PFSK-1 (cell line): ENCODE measurements at regions not wholly inside any gene's neighbourhood (a gene's known extent, or its start where the extent isn't known, plus 50 kb on each side); places are given as distances from the start of the nearest gene placed in this dataset.

Source experiments
- POLR2AphosphoS5 ChIP-seq: IDR thresholded peaks from 2 replicates; pipeline ENCODE4 v1.6.1; 2012; ENCODE audit warnings: low read depth, mild to moderate bottlenecking, control low read depth, low read length, moderate library complexity
- TF ChIP-seq, protein P1 (sequence below), 2 experiments: IDR thresholded peaks; 2 replicates each; pipeline versions ENCODE4 v1.6.1 to v1.8.0; 2011 to 2012; ENCODE audit warnings: low read depth in 2 of 2, low read length in 2 of 2, control low read depth in 1 of 2, inconsistent platforms in 1 of 2, mild to moderate bottlenecking in 1 of 2, moderate library complexity in 1 of 2; ENCODE audit not compliant: insufficient read depth in 1 of 2

- no peak for TF ChIP-seq POLR2AphosphoS5
- TF ChIP-seq, protein P1, sequence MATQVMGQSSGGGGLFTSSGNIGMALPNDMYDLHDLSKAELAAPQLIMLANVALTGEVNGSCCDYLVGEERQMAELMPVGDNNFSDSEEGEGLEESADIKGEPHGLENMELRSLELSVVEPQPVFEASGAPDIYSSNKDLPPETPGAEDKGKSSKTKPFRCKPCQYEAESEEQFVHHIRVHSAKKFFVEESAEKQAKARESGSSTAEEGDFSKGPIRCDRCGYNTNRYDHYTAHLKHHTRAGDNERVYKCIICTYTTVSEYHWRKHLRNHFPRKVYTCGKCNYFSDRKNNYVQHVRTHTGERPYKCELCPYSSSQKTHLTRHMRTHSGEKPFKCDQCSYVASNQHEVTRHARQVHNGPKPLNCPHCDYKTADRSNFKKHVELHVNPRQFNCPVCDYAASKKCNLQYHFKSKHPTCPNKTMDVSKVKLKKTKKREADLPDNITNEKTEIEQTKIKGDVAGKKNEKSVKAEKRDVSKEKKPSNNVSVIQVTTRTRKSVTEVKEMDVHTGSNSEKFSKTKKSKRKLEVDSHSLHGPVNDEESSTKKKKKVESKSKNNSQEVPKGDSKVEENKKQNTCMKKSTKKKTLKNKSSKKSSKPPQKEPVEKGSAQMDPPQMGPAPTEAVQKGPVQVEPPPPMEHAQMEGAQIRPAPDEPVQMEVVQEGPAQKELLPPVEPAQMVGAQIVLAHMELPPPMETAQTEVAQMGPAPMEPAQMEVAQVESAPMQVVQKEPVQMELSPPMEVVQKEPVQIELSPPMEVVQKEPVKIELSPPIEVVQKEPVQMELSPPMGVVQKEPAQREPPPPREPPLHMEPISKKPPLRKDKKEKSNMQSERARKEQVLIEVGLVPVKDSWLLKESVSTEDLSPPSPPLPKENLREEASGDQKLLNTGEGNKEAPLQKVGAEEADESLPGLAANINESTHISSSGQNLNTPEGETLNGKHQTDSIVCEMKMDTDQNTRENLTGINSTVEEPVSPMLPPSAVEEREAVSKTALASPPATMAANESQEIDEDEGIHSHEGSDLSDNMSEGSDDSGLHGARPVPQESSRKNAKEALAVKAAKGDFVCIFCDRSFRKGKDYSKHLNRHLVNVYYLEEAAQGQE (IDR thresholded peaks at IDR 0.05; ENCODE audit: insufficient read depth in 1 of 2, low read depth in 2 of 2, low read length in 2 of 2) = no peak
These were observed 370.2 kb downstream of the CTTN start for GRCh38 chr11:70768346-70769095.
